ENCODE measurements at regions not wholly inside any gene's neighbourhood (a gene's known extent, or its start where the extent isn't known, plus 50 kb on each side); places are given as distances from the start of the nearest gene placed in this dataset.

- no peak for DNase-seq
These were observed 80.7 kb upstream of the SDK2 start for GRCh38 chr17:73724990-73725389.

GRCh38 chr17:73725794-73726515, 81.7 kb upstream of the SDK2 start:
- no peak for DNase-seq

GRCh38 chr17:73727941-73728340, 83.7 kb upstream of the SDK2 start:
- DNase-seq: no peak

- no peak for DNase-seq
These were observed 84.9 kb upstream of the SDK2 start for GRCh38 chr17:73729101-73729500.

- DNase-seq: no peak
These were observed 87.5 kb upstream of the SDK2 start for GRCh38 chr17:73731733-73732132.

- DNase-seq: no peak
These were observed 89.3 kb upstream of the SDK2 start for GRCh38 chr17:73733517-73733916.

GRCh38 chr17:73735245-73735644, 91.0 kb upstream of the SDK2 start:
- DNase-seq: no peak

- no peak for DNase-seq
These were observed 94.7 kb upstream of the SDK2 start for GRCh38 chr17:73738751-73739575.

- no peak for DNase-seq
These were observed 96.1 kb upstream of the SDK2 start for GRCh38 chr17:73740370-73740769.

GRCh38 chr17:73742948-73743381, 98.7 kb upstream of the SDK2 start:
- no peak for DNase-seq

- no peak for DNase-seq
These were observed 99.4 kb upstream of the SDK2 start for GRCh38 chr17:73743518-73744201.

GRCh38 chr17:73744411-73744810, 100.2 kb upstream of the SDK2 start:
- no peak for DNase-seq

- no peak for DNase-seq
These were observed 102.2 kb upstream of the SDK2 start for GRCh38 chr17:73746314-73747073.

- no peak for DNase-seq
These were observed 103.2 kb upstream of the SDK2 start for GRCh38 chr17:73747221-73748002.

- DNase-seq: no peak
These were observed 104.3 kb upstream of the SDK2 start for GRCh38 chr17:73748508-73748907.

- no peak for DNase-seq
These were observed 105.1 kb upstream of the SDK2 start for GRCh38 chr17:73749337-73749823.

- DNase-seq: no peak
These were observed 105.8 kb upstream of the SDK2 start for GRCh38 chr17:73749928-73750605.

GRCh38 chr17:73750975-73751374, 106.7 kb upstream of the SDK2 start:
- DNase-seq: no peak

GRCh38 chr17:73753751-73754496, 109.7 kb upstream of the SDK2 start:
- DNase-seq: no peak

- DNase-seq: no peak
These were observed 110.7 kb upstream of the SDK2 start for GRCh38 chr17:73754886-73755400.

All from right hindlimb (tissue), 1 donor.